ENCODE measurements at regions not wholly inside any gene's neighbourhood (a gene's known extent, or its start where the extent isn't known, plus 50 kb on each side); places are given as distances from the start of the nearest gene placed in this dataset.

DNA sequence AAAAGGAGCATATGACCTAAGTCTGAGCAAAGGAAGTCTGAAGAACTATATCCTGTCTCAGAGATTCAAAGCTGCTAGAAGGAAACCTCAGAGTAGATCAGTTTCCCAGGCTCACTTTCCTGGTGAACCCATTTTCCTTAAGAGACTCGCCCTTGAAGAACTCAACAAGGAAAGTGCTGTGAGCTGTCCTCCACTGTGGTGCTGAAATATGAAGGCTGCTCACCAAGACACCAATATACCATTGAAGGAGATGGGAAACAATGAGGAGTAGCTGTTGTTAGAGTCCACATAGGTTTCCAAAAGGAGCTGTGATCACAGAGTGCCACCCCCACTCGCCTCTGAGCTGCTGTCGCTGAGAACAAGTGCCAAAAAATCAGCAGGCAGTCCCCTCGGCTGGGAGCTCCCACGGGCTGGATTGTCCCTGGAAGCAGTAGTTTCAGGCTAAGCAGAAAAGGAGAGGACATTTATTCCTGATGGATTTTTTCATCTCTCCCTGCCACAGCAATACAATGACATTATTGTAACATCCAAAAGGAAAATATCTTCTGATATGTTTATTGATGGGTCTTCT is 282.1 kb downstream of the RPS29 start:
- TF ChIP-seq, protein P1, sequence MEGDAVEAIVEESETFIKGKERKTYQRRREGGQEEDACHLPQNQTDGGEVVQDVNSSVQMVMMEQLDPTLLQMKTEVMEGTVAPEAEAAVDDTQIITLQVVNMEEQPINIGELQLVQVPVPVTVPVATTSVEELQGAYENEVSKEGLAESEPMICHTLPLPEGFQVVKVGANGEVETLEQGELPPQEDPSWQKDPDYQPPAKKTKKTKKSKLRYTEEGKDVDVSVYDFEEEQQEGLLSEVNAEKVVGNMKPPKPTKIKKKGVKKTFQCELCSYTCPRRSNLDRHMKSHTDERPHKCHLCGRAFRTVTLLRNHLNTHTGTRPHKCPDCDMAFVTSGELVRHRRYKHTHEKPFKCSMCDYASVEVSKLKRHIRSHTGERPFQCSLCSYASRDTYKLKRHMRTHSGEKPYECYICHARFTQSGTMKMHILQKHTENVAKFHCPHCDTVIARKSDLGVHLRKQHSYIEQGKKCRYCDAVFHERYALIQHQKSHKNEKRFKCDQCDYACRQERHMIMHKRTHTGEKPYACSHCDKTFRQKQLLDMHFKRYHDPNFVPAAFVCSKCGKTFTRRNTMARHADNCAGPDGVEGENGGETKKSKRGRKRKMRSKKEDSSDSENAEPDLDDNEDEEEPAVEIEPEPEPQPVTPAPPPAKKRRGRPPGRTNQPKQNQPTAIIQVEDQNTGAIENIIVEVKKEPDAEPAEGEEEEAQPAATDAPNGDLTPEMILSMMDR (IDR thresholded peaks at IDR 0.05; ENCODE audit: low read depth, low read length) = no peak
- no peak overlapping the region for H3K4me3 ChIP-seq (replicated peaks in 1 of 2; ENCODE audit: low read depth in 2 of 2, low read length in 2 of 2)
- DNase-seq (ENCODE audit: low read depth in 2 of 2) = peak; percentile 43 to 56

- TF ChIP-seq, protein P1 (IDR thresholded peaks at IDR 0.05; ENCODE audit: low read depth, low read length) = no peak
- no peak for DNase-seq (ENCODE audit: low read depth in 2 of 2)
Observed at GRCh38 chr14:49297102-49297501, 289.1 kb downstream of the RPS29 start.

DNA sequence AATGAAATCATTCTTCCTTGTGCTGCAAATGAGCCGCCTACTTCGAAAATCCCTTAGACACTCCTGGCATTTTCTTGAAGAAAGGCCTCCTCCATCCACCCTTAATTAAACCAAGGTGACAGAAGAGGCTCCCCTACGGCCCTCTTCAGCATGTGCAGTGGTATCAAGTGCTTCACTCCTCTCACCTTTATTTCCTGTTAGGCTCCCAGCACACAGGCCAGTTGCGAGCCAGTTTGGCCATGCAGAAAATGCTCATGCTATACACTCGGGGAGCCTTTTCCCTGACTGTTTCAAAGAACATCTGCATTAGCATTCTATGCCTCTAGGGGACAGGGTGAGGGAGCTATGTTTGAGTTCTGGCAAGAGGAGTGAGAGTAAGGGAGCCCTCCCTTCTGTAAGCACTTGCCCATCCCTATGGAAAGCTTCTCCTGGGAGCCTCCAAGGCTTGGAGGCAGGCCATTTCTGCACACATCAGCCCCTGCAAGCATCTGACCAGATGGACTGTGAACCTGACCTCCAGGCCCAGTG is 291.5 kb downstream of the RPS29 start:
- H3K4me3 ChIP-seq (replicated peaks in 1 of 2; ENCODE audit: low read depth in 2 of 2, low read length in 2 of 2) = no peak overlapping the region
- no peak for DNase-seq (ENCODE audit: low read depth in 2 of 2)
- TF ChIP-seq, protein P1 (IDR thresholded peaks at IDR 0.05; ENCODE audit: low read depth, low read length) = no peak

More at GRCh38 chr14:49297102-49297501, 289.1 kb downstream of the RPS29 start:
- H3K4me3 ChIP-seq (replicated peaks in 1 of 2; ENCODE audit: low read depth in 2 of 2, low read length in 2 of 2) = no peak overlapping the region

- no peak for DNase-seq (ENCODE audit: low read depth in 2 of 2)
- TF ChIP-seq, protein P1 (IDR thresholded peaks at IDR 0.05; ENCODE audit: low read depth, low read length) = no peak
- H3K4me3 ChIP-seq (replicated peaks in 1 of 2; ENCODE audit: low read depth in 2 of 2, low read length in 2 of 2) = no peak overlapping the region
Observed at GRCh38 chr14:49287004-49287403, 299.2 kb downstream of the RPS29 start.

GRCh38 chr14:49286257-49286983 is 299.8 kb downstream of the RPS29 start:
- no peak for DNase-seq (ENCODE audit: low read depth in 2 of 2)
- no peak overlapping the region for H3K4me3 ChIP-seq (replicated peaks in 1 of 2; ENCODE audit: low read depth in 2 of 2, low read length in 2 of 2)
- TF ChIP-seq, protein P1 (IDR thresholded peaks at IDR 0.05; ENCODE audit: low read depth, low read length) = no peak

DNA sequence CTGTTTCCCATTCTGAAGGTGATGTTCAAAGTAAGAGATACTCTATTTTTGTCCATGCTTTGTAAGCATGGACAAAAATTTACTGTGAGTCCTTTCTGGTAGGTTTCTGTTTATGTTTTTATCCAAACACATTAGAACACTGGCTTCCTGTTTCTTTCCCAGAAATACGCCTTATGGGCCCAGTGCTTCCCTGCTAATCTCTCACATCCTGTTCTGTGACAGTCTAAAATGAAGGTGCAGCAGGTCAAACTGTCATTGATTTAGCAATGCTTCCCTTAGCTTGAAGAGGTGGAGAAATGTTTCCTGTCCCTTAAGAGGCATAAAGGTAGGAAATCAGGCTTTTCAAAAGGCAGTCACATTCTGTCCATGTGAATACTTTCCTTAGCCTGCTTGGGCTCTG is 305.6 kb downstream of the RPS29 start:
- TF ChIP-seq, protein P1 (IDR thresholded peaks at IDR 0.05; ENCODE audit: low read depth, low read length) = no peak
- H3K4me3 ChIP-seq (replicated peaks in 1 of 2; ENCODE audit: low read depth in 2 of 2, low read length in 2 of 2) = no peak overlapping the region
- no peak for DNase-seq (ENCODE audit: low read depth in 2 of 2)
